NT2/D1 (cell line): ENCODE measurements at regions not wholly inside any gene's neighbourhood (a gene's known extent, or its start where the extent isn't known, plus 50 kb on each side); places are given as distances from the start of the nearest gene placed in this dataset.

Experiments used
- SUZ12 ChIP-seq: IDR thresholded peaks from 2 replicates; pipeline ENCODE4 v1.6.1; 2011; ENCODE audit not compliant: insufficient read length, insufficient read depth; ENCODE audit errors: extremely low read depth
- ZNF274 ChIP-seq: IDR thresholded peaks from 2 replicates; pipeline ENCODE4 v1.6.1; 2011; ENCODE audit warnings: mild to moderate bottlenecking, low read depth, low read length

- no peak for TF ChIP-seq ZNF274
- TF ChIP-seq SUZ12: no peak
Observed at GRCh38 chr5:147045290-147045689, 166.7 kb upstream of the PPP2R2B start.
